Activated T-helper 1 cell treated with Interleukin-2 at 50 U/mL for 16 hours (primary cell): ENCODE measurements at regions not wholly inside any gene's neighbourhood (a gene's known extent, or its start where the extent isn't known, plus 50 kb on each side); places are given as distances from the start of the nearest gene placed in this dataset.
"Not testable (repeated sequence)": the region's sequence is repeated elsewhere in the genome, so short reads cannot be mapped to it uniquely, and the experiment has no call there.

Experiments
- DNase-seq: peaks from one replicate; pipeline ENCODE4 v3.0.0-alpha.2; 2020; ENCODE audit warnings: low read depth

- not testable (repeated sequence) for DNase-seq
These were observed 88.8 kb upstream of the MYLIP start for GRCh38 chr6:16039892-16040627.

DNA sequence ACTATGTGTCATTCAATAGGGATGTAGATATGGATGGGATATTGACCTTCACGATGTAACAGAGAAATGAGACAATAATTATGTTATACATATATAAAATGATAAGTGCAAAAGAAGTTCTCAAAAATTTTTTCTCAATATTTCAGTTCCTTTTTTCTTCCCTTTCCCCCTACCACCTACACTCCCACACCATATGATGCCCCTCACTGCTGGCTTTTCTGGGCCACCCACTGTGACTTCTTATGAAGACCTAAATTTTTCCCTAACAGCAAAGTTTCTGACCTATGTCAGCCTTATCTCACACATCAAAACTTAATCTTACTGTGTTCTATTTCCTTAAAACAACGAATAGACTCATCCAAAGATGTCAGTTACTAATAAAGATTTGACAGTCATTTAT is 89.9 kb upstream of the MYLIP start:
- DNase-seq: no peak

- no peak for DNase-seq
These were observed 93.3 kb upstream of the MYLIP start for GRCh38 chr6:16035488-16036080.

GRCh38 chr6:16033214-16033613 is 95.7 kb upstream of the MYLIP start:
- no peak for DNase-seq

DNA sequence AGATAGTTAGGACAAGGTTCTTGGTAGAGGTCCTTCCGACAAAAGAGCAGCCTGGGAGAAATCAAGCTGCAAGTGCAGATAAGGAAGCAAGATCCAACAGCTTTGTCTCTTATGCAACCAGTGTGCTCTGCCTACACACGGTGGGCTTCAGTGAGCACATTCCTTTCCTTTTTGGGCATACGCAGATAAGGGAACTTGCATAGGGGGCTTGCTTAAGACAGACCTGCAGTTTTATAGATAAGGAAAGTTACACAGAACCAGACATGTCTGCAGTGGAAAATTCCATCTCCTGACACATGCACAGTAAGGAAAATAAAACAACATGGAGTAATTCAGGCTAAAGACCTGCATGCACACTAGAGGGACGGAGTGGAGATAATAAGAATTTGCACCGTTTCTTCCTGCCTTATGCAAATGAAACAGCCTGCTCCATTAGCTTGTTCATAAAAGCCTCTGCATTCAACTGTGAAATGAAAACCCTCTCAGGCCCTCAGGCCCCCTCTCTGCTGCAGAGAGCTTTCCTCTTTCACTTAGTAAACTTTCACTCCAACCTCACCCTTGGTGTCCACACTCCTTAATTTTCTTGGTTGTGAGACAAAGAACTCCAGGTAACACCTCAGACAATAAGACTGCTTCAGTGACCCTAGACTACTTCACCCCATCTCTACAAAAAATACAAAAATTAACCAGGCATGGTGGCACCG is 97.5 kb upstream of the MYLIP start:
- no peak for DNase-seq

DNA sequence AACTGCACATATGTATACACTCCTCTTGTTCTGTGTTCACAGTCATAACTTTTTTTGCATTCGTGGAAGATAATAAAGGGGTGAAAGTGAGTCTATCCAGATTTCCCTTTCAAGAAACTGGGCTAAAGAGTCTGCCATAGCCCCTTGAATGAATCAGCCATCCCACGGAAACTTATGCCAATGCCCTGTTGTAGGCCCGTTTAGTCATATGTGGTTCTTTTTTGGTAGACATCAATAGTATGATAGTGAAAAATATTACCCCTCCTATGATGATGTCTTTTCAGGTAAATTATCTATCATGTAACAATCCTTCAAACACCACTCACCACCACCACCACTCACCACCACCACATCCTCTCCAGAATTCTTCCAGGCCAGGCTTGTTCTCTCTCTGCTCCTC is 99.9 kb upstream of the MYLIP start:
- DNase-seq: no peak

DNA sequence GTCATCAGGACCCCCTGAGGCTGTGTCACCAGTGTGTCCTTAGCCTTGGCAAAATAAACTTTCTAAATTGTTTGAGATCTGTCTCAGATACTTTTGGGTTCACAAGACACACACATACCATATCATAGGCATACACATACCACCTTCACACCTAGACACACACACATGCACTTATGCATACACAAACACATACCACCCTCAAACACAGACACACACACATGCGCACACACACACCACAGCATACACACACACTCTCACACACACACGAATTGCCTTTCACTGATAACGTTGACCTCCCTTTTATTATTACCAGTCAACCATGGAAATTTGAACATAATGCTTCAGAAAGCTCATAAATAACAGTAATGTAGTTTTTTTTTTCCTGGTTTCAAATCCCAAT is 108.6 kb upstream of the MYLIP start:
- DNase-seq: no peak

GRCh38 chr6:16019462-16019861 is 109.4 kb upstream of the MYLIP start:
- DNase-seq: no peak

DNA sequence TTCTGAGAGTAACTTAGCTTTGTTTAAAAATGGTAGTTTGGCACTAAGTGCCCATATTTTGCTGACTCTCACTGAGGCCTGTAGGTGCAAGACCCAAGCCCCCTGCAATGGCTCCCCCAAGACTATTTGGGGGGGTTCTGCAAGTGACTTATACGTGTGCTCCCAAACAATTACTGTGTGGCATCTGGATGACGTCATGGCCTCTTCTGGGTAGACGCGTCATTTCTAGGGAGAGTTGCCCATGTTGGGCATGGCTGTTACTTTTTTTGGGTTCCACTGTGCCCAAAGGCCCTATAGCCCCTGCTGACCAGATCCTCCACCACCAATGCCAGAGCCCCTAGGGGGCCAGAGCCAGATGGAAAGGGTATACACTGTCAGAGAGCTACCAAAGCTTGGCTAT is 110.3 kb upstream of the MYLIP start:
- no peak for DNase-seq

DNA sequence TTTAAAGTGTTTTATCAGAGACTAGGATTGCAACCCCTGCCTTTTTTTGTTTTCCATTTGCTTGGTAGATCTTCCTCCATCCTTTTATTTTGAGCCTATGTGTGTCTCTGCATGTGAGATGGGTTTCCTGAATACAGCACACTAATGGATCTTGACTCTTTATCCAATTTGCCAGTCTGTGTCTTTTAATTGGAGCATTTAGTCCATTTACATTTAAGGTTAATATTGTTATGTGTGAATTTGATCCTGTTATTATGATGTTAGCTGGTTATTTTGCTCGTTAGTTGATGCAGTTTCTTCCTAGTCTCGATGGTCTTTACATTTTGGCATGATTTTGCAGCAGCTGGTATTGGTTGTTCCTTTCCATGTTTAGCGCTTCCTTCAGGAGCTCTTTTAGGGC is 114.6 kb upstream of the MYLIP start:
- not testable (repeated sequence) for DNase-seq

- DNase-seq: no peak
These were observed 121.7 kb upstream of the MYLIP start for GRCh38 chr6:16007146-16007545.

DNA sequence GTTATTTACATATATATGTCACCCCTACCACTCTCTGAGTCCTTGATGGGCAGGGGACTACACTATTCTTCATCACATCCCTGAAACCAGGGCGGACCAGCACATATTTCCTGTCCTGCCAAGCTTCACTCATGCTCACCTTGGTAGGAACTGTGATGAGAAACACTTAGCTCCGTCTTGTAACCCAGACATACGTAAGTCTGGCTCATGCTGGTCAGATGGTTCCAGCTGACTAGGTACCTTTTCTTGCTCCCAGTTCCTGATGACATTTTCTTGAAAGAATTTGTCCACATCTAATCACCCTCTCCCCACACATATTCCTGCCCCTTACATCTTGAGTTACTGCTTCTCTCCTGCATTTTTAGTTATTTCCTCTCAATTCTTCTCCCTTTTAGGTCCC is 122.2 kb upstream of the MYLIP start:
- no peak for DNase-seq

DNA sequence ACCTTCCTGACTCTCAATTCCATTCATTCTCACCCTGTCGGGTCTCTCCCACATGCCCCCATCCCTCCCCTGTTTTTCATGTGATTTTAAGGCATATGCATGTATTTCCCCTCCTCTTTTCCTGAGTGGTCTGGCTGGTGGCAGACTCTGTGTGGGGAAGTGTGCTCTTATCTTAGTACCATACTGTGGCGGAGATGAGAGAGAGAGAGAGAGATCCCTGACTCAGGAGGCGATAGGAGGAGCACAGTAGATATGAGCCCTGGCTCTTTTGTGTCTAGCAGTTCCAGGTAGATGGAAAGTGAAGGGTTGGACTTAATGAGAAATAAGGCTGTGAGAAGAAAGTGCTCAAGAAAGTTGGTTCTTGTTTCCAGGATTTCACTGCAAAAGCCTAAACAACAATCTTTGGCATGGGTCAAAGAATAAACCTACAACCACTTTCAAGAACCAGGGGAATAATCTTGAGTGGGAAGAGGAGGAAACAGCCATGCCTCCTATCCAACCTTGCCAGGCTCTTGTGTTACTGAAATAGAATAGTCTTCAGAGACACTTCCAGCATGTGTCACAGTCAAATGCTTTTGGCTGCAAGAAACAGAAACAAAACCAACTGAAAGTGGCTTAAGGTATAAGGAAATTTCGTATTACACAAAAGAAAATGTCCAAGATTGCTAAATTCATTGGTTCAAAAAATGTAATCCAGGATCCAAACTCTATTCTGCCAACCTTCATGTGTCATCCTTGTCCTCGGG is 123.8 kb upstream of the MYLIP start:
- DNase-seq: no peak

DNA sequence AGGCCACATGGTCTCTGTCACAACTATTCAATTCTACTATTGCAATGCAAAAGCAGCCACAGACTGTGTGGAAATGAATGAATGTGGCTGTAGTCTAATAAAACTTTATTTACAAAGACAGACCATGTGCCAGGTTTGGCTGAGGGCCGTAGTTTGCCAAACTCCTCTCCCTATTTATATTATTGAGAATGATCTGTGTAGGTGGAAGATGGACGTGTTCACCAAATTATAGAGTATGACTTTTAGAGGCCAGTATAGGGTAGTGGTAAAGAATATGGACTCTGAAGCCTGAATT is 125.7 kb upstream of the MYLIP start:
- DNase-seq: no peak

- no peak for DNase-seq
These were observed 126.3 kb upstream of the MYLIP start for GRCh38 chr6:16002332-16003196.

DNA sequence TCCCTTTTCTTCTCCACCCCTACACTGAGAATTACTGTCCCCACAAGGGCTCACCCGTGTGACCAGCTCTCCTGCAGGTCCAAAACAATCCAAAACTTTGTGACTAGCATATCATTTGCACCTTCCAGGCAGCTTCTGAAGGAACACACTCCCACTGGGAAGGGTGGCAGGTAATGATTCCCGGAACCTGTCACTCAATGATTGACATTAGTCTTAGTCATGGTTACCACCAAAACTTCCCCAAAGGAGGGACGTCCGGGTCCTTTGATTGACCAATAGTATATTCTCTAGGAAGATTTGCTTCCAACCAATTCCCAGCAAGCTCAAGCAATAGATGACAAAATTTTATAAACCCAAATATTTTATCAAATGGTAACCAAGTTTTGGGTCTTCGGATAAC is 127.7 kb upstream of the MYLIP start:
- DNase-seq: no peak

DNA sequence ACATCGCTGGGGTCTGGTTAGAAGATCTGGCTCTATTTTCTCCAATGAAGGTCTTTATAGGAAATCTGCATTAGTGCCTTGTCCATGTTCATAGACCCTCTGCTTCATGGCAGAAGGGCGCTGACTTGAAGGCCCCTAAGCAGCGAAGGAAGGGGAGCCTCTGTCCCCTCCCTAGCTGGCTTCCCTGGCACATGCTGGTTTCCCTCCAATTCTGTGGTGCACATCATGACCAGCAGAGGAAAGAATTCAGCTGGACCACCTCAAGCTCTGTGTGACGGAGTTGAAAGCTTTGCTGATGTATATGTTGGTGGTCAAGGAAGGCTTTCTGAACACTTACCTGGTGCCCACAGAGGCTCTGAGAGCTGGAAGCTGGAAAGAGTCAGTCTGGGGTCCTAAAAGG is 129.7 kb upstream of the MYLIP start:
- DNase-seq: no peak

GRCh38 chr6:15997586-15998388 is 131.1 kb upstream of the MYLIP start:
- DNase-seq: no peak

DNA sequence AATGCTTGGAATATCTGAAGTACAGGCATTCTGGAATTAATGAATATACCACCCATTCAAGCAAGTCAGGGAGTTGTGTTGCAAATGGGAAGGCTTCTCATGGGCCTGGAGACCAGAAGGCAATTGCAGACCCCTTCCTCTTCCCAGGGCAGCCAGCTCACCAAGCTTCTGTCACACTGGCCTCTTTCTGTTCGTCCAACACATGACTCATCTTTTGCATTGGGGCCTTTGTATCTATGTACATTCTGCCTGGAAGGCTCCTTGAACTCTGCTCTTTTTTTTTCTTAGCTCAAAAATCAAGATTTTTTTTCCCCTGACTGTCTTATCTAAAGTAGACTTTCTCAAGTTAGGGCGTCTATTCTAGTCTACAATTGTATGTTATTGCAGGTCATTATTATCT is 132.9 kb upstream of the MYLIP start:
- no peak for DNase-seq

DNA sequence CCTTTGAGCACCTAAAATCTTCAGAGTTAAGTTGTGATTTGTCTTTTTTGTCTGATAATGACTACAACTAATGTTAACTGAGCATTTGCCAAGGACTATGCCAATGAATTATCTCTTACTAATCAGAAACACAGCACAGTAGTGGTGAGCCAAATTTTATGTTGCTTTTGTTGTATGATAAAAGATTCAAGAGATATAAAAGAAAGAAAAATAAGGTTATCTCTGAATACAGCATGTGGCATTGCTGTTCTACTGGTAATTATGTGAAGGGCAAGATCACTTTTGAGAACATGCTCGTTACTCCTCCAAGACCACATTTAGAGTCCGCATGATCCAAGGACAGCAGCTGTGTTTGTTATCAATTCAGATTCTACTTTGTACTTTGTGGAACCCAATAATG is 133.4 kb upstream of the MYLIP start:
- no peak for DNase-seq

DNA sequence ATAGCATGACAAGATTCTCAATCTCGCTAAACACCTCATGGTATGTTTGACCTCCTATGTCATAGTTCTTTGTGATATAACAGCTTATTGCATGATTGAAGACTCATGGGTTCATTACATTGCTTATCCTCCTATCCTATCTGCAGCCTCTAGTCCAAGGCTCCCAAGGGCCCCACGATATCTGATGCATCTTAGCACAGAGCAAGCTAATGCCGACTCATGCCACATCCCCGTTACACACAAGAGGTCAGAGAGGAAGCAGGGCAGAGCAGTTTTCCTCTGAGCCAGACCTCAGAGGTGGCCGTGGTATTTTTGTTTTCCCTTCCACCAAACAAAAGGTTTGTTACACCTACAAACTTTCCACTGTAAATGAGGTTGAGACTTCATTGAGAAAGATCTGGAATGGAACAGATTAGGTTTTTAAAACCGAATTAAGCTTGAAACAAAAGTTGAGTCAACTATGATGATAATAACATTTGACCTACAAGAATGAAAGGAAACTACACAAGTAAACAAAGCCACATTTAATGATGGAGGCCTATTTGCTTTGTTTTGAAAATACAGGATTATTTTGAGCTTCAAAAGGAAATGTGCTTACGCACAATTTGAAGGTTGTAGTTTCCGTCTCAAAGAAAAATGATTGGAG is 133.9 kb upstream of the MYLIP start:
- no peak for DNase-seq
